Lower lobe of right lung (tissue), 2 donors: ENCODE measurements at regions not wholly inside any gene's neighbourhood (a gene's known extent, or its start where the extent isn't known, plus 50 kb on each side); places are given as distances from the start of the nearest gene placed in this dataset.

Source experiments
- ATAC-seq, 2 donors: fragments of 200-7000 bp; cut with Tn5 transposase; one replicate each; pipeline ENCODE4 v1.9.1; 2020 to 2022; ENCODE audit warnings: mild to moderate bottlenecking in 2 of 2, moderate library complexity in 2 of 2
- DNase-seq: peaks from one replicate; pipeline ENCODE4 v3.0.0-alpha.2; 2020
- H3K27ac ChIP-seq: fragments of 200-600 bp; one replicate; pipeline ENCODE4 v1.8.0; 2022
- H3K27me3 ChIP-seq: fragments of 200-600 bp; one replicate; pipeline ENCODE4 v1.8.0; 2022; ENCODE audit warnings: low read depth
- H3K36me3 ChIP-seq: fragments of 200-600 bp; one replicate; pipeline ENCODE4 v1.8.0; 2022; ENCODE audit warnings: mild to moderate bottlenecking
- H3K4me1 ChIP-seq: fragments of 200-600 bp; one replicate; pipeline ENCODE4 v1.8.0; 2022
- H3K4me3 ChIP-seq: fragments of 200-600 bp; one replicate; pipeline ENCODE4 v1.8.0; 2022; ENCODE audit warnings: mild to moderate bottlenecking
- H3K9me3 ChIP-seq: fragments of 200-600 bp; one replicate; pipeline ENCODE4 v1.8.0; 2022
- CTCF ChIP-seq: fragments of 200-600 bp; IDR thresholded peaks from one replicate; pipeline ENCODE4 v1.8.0; 2022; ENCODE audit warnings: antibody characterized with exemption, mild to moderate bottlenecking
- intact Hi-C: fragments of 100-400 bp; cut with DNase I; formaldehyde crosslinking; loops from one replicate; pipeline ENCODE4 v1.11.0; 2022
- donor health status: DM: no; HTN: yes; CAD: no; lungs with severe emphysema.

DNA sequence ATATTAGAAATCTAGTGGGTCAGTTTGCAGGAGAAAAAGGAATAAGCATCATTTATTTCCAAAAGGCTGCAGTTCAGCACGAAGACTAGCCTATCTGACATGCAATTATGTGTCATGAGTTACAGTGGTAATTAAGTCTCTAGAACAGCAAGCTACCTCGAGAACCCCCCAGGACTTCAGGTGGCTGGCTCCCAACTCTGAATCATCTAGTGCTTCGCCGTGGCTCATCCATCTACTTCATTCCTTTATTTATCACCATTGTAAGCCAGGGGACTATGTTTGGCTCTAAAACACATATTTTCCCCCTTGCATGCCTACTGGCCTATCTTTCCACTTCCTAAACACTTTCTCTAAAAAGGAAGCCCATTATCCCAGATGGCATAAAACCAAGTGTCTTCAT lies 121.6 kb downstream of the TXNL1 start:
- no peaks in the 10 kb centered on the region for H3K4me1 ChIP-seq
- no peak for ATAC-seq

GRCh38 chr18:56515522-56515921 lies 122.9 kb downstream of the TXNL1 start:
- Histone ChIP-seq H3K27me3 (no peaks in the 10 kb centered on the region), H3K27ac (no peak overlapping the region), H3K4me1 (no peaks in the 10 kb centered on the region), H3K4me3 (no peak overlapping the region), H3K36me3 (no peaks in the 10 kb centered on the region), H3K9me3 (no peaks in the 10 kb centered on the region)
- intact Hi-C loops: no loop called here
- ATAC-seq (no peak), DNase-seq (no peak)
- no peak for TF ChIP-seq CTCF

More for the DNA sequence above, 121.6 kb downstream of the TXNL1 start:
- H3K27me3 ChIP-seq: no peaks in the 10 kb centered on the region
- H3K9me3 ChIP-seq: no peaks in the 10 kb centered on the region
- H3K36me3 ChIP-seq: no peaks in the 10 kb centered on the region
- TF ChIP-seq CTCF: no peak
- DNase-seq: no peak
- H3K4me3 ChIP-seq: no peak overlapping the region
- intact Hi-C loops: no loop called here
- H3K27ac ChIP-seq: no peak overlapping the region

DNA sequence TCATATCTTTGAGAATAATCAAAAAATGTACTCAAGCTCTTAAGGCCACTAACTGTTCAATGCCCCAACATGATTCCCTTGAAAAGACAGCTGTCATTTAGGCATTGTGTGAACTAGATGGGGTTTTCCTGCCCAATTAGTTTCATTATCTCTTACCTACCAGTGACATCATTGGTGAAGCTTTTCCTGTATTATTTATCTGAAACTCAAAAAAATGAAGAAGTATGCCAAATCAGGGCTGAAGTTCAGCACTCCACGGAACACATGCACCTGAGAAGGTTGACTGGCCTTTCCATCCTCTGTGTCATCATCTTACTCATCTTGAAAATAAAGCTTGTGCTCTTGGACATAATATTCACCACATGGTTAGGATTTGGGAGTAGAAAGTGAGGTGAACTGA lies 126.4 kb downstream of the TXNL1 start:
- no peak overlapping the region for H3K27ac ChIP-seq
- H3K9me3 ChIP-seq: no peaks in the 10 kb centered on the region
- ATAC-seq (no peak), DNase-seq (no peak)
- intact Hi-C loops: no loop called here
- no peak for TF ChIP-seq CTCF
- no peaks in the 10 kb centered on the region for H3K36me3 ChIP-seq
- H3K4me3 ChIP-seq: no peak overlapping the region
- no peaks in the 10 kb centered on the region for H3K4me1 ChIP-seq
- H3K27me3 ChIP-seq: no peaks in the 10 kb centered on the region

DNA sequence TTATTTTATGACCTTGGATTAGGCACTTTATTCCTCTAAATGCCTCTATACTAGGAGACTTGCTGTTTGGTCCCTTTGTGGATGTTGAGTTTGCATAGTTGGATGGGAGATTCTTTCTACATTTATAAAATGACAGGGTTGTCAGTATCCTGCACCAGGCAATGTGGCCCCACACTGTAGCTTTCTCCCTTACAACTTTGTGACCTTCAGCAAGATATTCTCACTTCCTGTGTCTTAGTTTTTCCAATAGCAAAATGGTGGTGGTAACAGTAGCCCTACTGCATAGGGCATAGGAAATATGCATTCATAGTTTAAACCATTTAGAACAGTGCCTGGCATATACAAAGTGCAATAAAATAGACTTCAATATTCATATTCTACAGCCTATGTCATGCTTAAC lies 128.3 kb downstream of the TXNL1 start:
- no peaks in the 10 kb centered on the region for H3K27me3 ChIP-seq
- H3K9me3 ChIP-seq: no peaks in the 10 kb centered on the region
- DNase-seq (no peak), ATAC-seq (no peak)
- intact Hi-C loops: no loop called here
- no peaks in the 10 kb centered on the region for H3K4me1 ChIP-seq
- H3K4me3 ChIP-seq: no peak overlapping the region
- no peaks in the 10 kb centered on the region for H3K36me3 ChIP-seq
- no peak overlapping the region for H3K27ac ChIP-seq
- no peak for TF ChIP-seq CTCF

- no peak for TF ChIP-seq CTCF
- Histone ChIP-seq H3K4me3 (no peak overlapping the region), H3K9me3 (no peaks in the 10 kb centered on the region)
Observed at GRCh38 chr18:56509656-56510055, 128.7 kb downstream of the TXNL1 start.

GRCh38 chr18:56508370-56509036 lies 129.9 kb downstream of the TXNL1 start:
- H3K27ac ChIP-seq: no peak overlapping the region
- no peak for ATAC-seq
- intact Hi-C loops: no loop called here

More at GRCh38 chr18:56509656-56510055, 128.7 kb downstream of the TXNL1 start:
- Histone ChIP-seq H3K27me3 (no peaks in the 10 kb centered on the region), H3K27ac (no peak overlapping the region), H3K4me1 (no peaks in the 10 kb centered on the region), H3K36me3 (no peaks in the 10 kb centered on the region)
- DNase-seq (no peak), ATAC-seq (no peak)
- intact Hi-C loops: no loop called here

More at GRCh38 chr18:56508370-56509036, 129.9 kb downstream of the TXNL1 start:
- no peaks in the 10 kb centered on the region for H3K36me3 ChIP-seq
- DNase-seq: no peak
- no peak for TF ChIP-seq CTCF
- no peak overlapping the region for H3K4me3 ChIP-seq
- H3K4me1 ChIP-seq: no peaks in the 10 kb centered on the region
- H3K9me3 ChIP-seq: no peaks in the 10 kb centered on the region
- no peaks in the 10 kb centered on the region for H3K27me3 ChIP-seq
